Vagina (tissue), 2 donors: ENCODE measurements at regions not wholly inside any gene's neighbourhood (a gene's known extent, or its start where the extent isn't known, plus 50 kb on each side); places are given as distances from the start of the nearest gene placed in this dataset.

Experiments
- DNase-seq, 2 donors: peaks; one replicate each; pipeline ENCODE4 v3.0.0-alpha.2; 2017; ENCODE audit errors: extremely low spot score in 2 of 2
- H3K27ac ChIP-seq: fragments of 200-600 bp; sonication (generic); one replicate; pipeline ENCODE4 v1.5.1; 2019
- H3K27me3 ChIP-seq: fragments of 200-600 bp; sonication (generic); one replicate; pipeline ENCODE4 v1.5.1; 2019
- H3K36me3 ChIP-seq, 2 donors: fragments of 200-600 bp; sonication (generic); one replicate each; pipeline ENCODE4 v1.5.1; 2017 to 2019
- H3K4me1 ChIP-seq: fragments of 200-600 bp; sonication (generic); one replicate; pipeline ENCODE4 v1.5.1; 2019
- H3K4me3 ChIP-seq, 2 donors: fragments of 200-600 bp; sonication (generic); 1 replicate in 1 of 2; 2 replicates in 1 of 2; pipeline ENCODE4 v1.5.1; 2016 to 2019
- H3K9me3 ChIP-seq: fragments of 200-600 bp; sonication (generic); one replicate; pipeline ENCODE4 v1.5.1; 2019
- CTCF ChIP-seq, 3 experiments: fragments of 450-650 bp in 2 of 3; fragments of 200-600 bp in 1 of 3; sonication (generic) in 1 of 3; IDR thresholded peaks; one replicate each; pipeline ENCODE4 v1.5.1; 2017 to 2019; ENCODE audit warnings: antibody characterized with exemption in 3 of 3, mild to moderate bottlenecking in 2 of 3, moderate library complexity in 2 of 3
- POLR2A ChIP-seq, 2 donors: fragments of 450-650 bp; IDR thresholded peaks; one replicate each; pipeline ENCODE4 v1.6.1; 2017; ENCODE audit warnings: antibody characterized with exemption in 2 of 2, mild to moderate bottlenecking in 2 of 2, moderate library complexity in 2 of 2
- POLR2AphosphoS5 ChIP-seq, 2 donors: sonication (generic); formaldehyde crosslinking; IDR thresholded peaks; one replicate each; pipeline ENCODE4 v1.9.0; 2017; ENCODE audit warnings: antibody characterized with exemption in 2 of 2, mild to moderate bottlenecking in 2 of 2, low read depth in 1 of 2; ENCODE audit not compliant: insufficient read depth in 1 of 2
- intact Hi-C: fragments of 100-400 bp; cut with DNase I; formaldehyde crosslinking; loops from one replicate; pipeline ENCODE4 v1.15.1; 2023

DNA sequence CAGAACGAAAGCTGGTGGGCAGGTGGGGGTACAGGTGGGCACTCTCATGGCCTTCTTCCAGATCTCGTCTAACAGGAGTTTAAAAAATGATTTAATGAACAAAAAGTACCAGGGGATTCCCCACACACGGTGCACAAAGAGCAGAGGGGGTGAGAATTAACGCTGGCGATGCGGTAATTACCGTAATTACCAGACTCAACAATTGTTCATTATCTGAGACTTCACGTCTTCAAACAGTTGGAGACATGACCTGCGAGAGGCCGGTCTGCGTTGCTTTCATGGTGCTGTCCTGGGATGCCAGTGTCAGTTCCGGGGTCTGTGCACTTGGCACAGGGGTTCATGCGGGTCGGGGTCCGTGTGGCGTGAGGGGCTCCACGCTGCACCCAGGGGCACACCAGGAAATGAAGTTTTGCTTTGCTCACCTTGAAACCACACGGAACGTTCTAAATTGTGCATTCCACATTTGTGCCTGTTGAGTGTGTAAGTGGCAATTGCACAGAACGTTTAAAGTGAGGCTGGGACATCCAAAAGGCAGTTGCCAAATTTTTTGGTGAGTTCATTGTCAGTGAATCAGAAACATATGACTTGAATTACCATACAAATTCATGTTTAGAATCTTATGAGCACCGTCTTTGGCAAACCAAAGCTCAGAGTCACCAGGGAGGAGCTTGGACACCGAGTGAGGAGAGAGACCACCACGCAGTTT lies 256.4 kb upstream of the IRX1 start:
- no peak overlapping the region for H3K4me3 ChIP-seq
- H3K36me3 ChIP-seq, result no peaks in the 10 kb centered on the region
- H3K4me1 ChIP-seq, result no peaks in the 10 kb centered on the region
- no peaks in the 10 kb centered on the region for H3K27me3 ChIP-seq
- DNase-seq, result no peak
- TF ChIP-seq POLR2A (IDR thresholded peaks at IDR 0.05), result no peak
- TF ChIP-seq CTCF (IDR thresholded peaks at IDR 0.05), result no peak
- no peak for TF ChIP-seq POLR2AphosphoS5 (IDR thresholded peaks at IDR 0.05; ENCODE audit: insufficient read depth in 1 of 2, low read depth in 1 of 2)
- no peaks in the 10 kb centered on the region for H3K9me3 ChIP-seq
- no peak overlapping the region for H3K27ac ChIP-seq
- intact Hi-C loops, result no loop called here

GRCh38 chr5:3337812-3338541 lies 257.7 kb upstream of the IRX1 start:
- TF ChIP-seq POLR2A (IDR thresholded peaks at IDR 0.05), result no peak
- no peak for TF ChIP-seq POLR2AphosphoS5 (IDR thresholded peaks at IDR 0.05; ENCODE audit: insufficient read depth in 1 of 2, low read depth in 1 of 2)
- TF ChIP-seq CTCF (IDR thresholded peaks at IDR 0.05), result no peak
- Histone ChIP-seq H3K36me3 (no peaks in the 10 kb centered on the region), H3K27ac (no peak overlapping the region), H3K4me1 (no peaks in the 10 kb centered on the region), H3K9me3 (no peaks in the 10 kb centered on the region), H3K27me3 (no peaks in the 10 kb centered on the region), H3K4me3 (no peak overlapping the region)
- intact Hi-C loops, result no loop called here
- no peak for DNase-seq

DNA sequence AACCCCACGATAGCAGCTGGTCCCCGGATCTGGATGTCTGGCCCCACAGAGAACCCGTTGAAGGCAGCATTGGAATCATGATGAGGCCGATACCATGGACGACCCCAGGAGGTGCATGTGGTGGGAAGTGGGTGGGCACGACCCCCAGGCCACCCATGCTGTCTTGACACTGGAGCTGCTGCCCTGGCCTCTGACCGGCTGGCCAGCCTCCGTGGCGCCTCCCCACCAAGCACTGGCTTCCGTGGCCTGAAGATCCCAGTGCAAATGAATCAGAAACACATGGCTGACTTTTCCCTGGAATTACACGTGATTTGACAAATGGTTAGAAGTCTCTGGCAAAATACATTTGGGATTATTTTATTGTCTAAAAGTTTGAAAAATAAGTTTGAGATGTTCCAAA lies 259.0 kb upstream of the IRX1 start:
- no peaks in the 10 kb centered on the region for H3K9me3 ChIP-seq
- intact Hi-C loops, result no loop called here
- no peak for TF ChIP-seq POLR2AphosphoS5 (IDR thresholded peaks at IDR 0.05; ENCODE audit: insufficient read depth in 1 of 2, low read depth in 1 of 2)
- no peak for TF ChIP-seq CTCF (IDR thresholded peaks at IDR 0.05)
- no peak for TF ChIP-seq POLR2A (IDR thresholded peaks at IDR 0.05)
- DNase-seq, result no peak
- H3K36me3 ChIP-seq, result no peaks in the 10 kb centered on the region
- H3K27ac ChIP-seq, result no peak overlapping the region
- H3K27me3 ChIP-seq, result no peaks in the 10 kb centered on the region
- no peaks in the 10 kb centered on the region for H3K4me1 ChIP-seq
- no peak overlapping the region for H3K4me3 ChIP-seq

DNA sequence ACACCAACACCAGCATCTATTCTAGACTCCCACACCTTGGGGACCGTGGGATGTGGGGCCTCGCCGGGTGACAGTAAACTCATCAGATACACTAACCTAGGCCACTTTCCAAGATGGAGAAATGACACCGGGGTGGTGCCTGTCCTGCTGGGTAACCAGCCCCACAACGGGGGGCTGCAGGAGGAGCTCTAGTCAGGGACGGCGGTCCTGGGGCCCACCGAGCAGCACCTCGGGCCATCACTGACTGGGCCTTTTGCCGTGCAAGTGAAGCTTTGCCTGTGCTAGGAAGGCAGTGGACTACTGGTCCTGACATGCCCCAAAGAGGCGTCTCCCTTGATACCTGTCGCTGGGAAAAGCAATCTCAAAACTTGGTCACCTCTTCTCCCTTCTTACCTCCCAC lies 260.3 kb upstream of the IRX1 start:
- no peak overlapping the region for H3K27ac ChIP-seq
- no peaks in the 10 kb centered on the region for H3K27me3 ChIP-seq
- DNase-seq, result no peak
- H3K4me3 ChIP-seq, result no peak overlapping the region
- intact Hi-C loops, result no loop called here
- no peak for TF ChIP-seq CTCF (IDR thresholded peaks at IDR 0.05)
- TF ChIP-seq POLR2AphosphoS5 (IDR thresholded peaks at IDR 0.05; ENCODE audit: insufficient read depth in 1 of 2, low read depth in 1 of 2), result no peak
- TF ChIP-seq POLR2A (IDR thresholded peaks at IDR 0.05), result no peak
- no peaks in the 10 kb centered on the region for H3K36me3 ChIP-seq
- no peaks in the 10 kb centered on the region for H3K9me3 ChIP-seq
- no peaks in the 10 kb centered on the region for H3K4me1 ChIP-seq

- H3K4me3 ChIP-seq, result no peak overlapping the region
- intact Hi-C loops, result no loop called here
- H3K27ac ChIP-seq, result no peak overlapping the region
- no peaks in the 10 kb centered on the region for H3K27me3 ChIP-seq
- no peaks in the 10 kb centered on the region for H3K4me1 ChIP-seq
- no peaks in the 10 kb centered on the region for H3K9me3 ChIP-seq
- TF ChIP-seq POLR2AphosphoS5 (IDR thresholded peaks at IDR 0.05; ENCODE audit: insufficient read depth in 1 of 2, low read depth in 1 of 2) (no peak), POLR2A (IDR thresholded peaks at IDR 0.05) (no peak)
- no peaks in the 10 kb centered on the region for H3K36me3 ChIP-seq
- no peak for DNase-seq
These were observed 261.8 kb upstream of the IRX1 start for GRCh38 chr5:3333836-3334235.
